Esophagus squamous epithelium (tissue), 4 donors: ENCODE measurements at regions not wholly inside any gene's neighbourhood (a gene's known extent, or its start where the extent isn't known, plus 50 kb on each side); places are given as distances from the start of the nearest gene placed in this dataset.

Experiments
- POLR2A ChIP-seq, 4 donors: fragments of 450-650 bp; IDR thresholded peaks; one replicate each; pipeline ENCODE4 v1.6.1; 2017; ENCODE audit warnings: antibody characterized with exemption in 4 of 4, mild to moderate bottlenecking in 4 of 4, moderate library complexity in 3 of 4
- TF ChIP-seq, protein P1 (sequence below), 6 experiments: fragments of 450-650 bp in 4 of 6; fragments of 200-600 bp in 2 of 6; sonication (generic) in 2 of 6; IDR thresholded peaks; one replicate each; pipeline ENCODE4 v1.5.1; 2016 to 2019; ENCODE audit warnings: antibody characterized with exemption in 6 of 6, mild to moderate bottlenecking in 4 of 6, moderate library complexity in 4 of 6

DNA sequence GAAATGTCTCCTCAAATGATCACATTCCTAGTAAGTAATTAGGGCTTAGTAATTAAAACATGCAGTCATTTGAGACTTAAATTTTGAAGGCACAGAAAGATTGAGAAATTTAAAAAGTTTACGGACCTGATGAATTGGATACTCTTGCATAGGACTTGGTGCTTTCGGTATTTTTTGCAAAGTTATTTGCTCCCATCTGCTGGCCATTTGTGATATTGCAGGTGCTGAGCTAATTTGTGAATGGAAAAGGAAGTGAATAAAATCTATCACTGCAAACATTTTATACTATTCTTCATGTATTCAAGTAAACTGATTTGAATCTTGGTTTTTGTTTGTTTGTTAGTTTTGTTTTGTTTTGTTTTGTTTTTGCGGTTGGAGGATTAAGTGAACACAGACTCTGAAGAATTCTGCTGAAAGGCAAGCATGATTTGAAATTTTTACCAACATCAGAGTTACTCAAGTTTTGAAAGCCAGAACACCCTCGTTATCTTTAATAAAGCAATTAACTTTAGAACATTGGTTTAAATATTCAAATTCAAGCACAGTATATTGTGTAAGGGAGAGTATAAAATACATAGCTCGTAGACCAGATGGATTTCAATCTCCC is 689.5 kb upstream of the RBFOX1 start:
- TF ChIP-seq, protein P1, sequence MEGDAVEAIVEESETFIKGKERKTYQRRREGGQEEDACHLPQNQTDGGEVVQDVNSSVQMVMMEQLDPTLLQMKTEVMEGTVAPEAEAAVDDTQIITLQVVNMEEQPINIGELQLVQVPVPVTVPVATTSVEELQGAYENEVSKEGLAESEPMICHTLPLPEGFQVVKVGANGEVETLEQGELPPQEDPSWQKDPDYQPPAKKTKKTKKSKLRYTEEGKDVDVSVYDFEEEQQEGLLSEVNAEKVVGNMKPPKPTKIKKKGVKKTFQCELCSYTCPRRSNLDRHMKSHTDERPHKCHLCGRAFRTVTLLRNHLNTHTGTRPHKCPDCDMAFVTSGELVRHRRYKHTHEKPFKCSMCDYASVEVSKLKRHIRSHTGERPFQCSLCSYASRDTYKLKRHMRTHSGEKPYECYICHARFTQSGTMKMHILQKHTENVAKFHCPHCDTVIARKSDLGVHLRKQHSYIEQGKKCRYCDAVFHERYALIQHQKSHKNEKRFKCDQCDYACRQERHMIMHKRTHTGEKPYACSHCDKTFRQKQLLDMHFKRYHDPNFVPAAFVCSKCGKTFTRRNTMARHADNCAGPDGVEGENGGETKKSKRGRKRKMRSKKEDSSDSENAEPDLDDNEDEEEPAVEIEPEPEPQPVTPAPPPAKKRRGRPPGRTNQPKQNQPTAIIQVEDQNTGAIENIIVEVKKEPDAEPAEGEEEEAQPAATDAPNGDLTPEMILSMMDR (IDR thresholded peaks at IDR 0.05) = peak; percentile 72 to 91 (median 82)
- TF ChIP-seq POLR2A (IDR thresholded peaks at IDR 0.05) = no peak
